Neural progenitor cell (in vitro differentiated cells): ENCODE measurements at regions not wholly inside any gene's neighbourhood (a gene's known extent, or its start where the extent isn't known, plus 50 kb on each side); places are given as distances from the start of the nearest gene placed in this dataset.
A peak's percentile ranks its signal among the peaks of the same experiment; 100 is the strongest.

Source experiments
- DNase-seq: peaks from one replicate; pipeline ENCODE4 v3.0.0-alpha.2; 2016; ENCODE audit warnings: low spot score
- H2AFZ ChIP-seq: fragments of 200-600 bp; sonication (generic); replicated peaks from 2 replicates; pipeline ENCODE4 v1.6.1; 2016; ENCODE audit warnings: antibody characterized with exemption
- H3F3A ChIP-seq: fragments of 200-600 bp; sonication (generic); 2 replicates; pipeline ENCODE4 v1.6.1; 2016; ENCODE audit warnings: antibody characterized with exemption, low read depth
- H3K27ac ChIP-seq: fragments of 200-600 bp; sonication (generic); 2 replicates; pipeline ENCODE4 v1.5.1; 2016; ENCODE audit warnings: mild to moderate bottlenecking
- H3K27me3 ChIP-seq: fragments of 200-600 bp; sonication (generic); 2 replicates; pipeline ENCODE4 v1.6.1; 2016; ENCODE audit warnings: mild to moderate bottlenecking, moderate library complexity
- H3K36me3 ChIP-seq: fragments of 200-600 bp; sonication (generic); 2 replicates; pipeline ENCODE4 v1.5.1; 2016
- H3K4me1 ChIP-seq: fragments of 200-600 bp; sonication (generic); 2 replicates; pipeline ENCODE4 v1.6.1; 2016; ENCODE audit warnings: mixed run types
- H3K4me2 ChIP-seq: fragments of 200-600 bp; sonication (generic); 2 replicates; pipeline ENCODE4 v1.6.1; 2016
- H3K4me3 ChIP-seq: fragments of 200-600 bp; sonication (generic); 2 replicates; pipeline ENCODE4 v1.5.1; 2016
- H3K79me2 ChIP-seq: fragments of 200-600 bp; sonication (generic); 2 replicates; pipeline ENCODE4 v1.6.1; 2016; ENCODE audit warnings: low read depth
- H3K9ac ChIP-seq: fragments of 200-600 bp; sonication (generic); 2 replicates; pipeline ENCODE4 v1.6.1; 2016
- H3K9me3 ChIP-seq: fragments of 200-600 bp; sonication (generic); 2 replicates; pipeline ENCODE4 v1.5.1; 2016; ENCODE audit warnings: low read depth
- H4K20me1 ChIP-seq: fragments of 200-600 bp; sonication (generic); 2 replicates; pipeline ENCODE4 v1.6.1; 2016; ENCODE audit warnings: low read depth
- H3K27ac Mint-ChIP-seq: 3 replicates; pipeline ENCODE4 v1.8.0; 2021; ENCODE audit warnings: mixed read lengths
- H3K27me3 Mint-ChIP-seq: 2 replicates; pipeline ENCODE4 v1.8.0; 2022; ENCODE audit warnings: low read depth, mild to moderate bottlenecking, inconsistent platforms, moderate library complexity, mixed read lengths; ENCODE audit not compliant: insufficient read depth
- H3K36me3 Mint-ChIP-seq: 3 replicates; pipeline ENCODE4 v1.8.0; 2021; ENCODE audit warnings: mixed read lengths
- H3K4me1 Mint-ChIP-seq: 3 replicates; pipeline ENCODE4 v1.8.0; 2021; ENCODE audit warnings: mixed read lengths
- H3K4me3 Mint-ChIP-seq: 3 replicates; pipeline ENCODE4 v1.8.0; 2021; ENCODE audit warnings: mild to moderate bottlenecking, moderate library complexity, mixed read lengths
- H3K9me3 Mint-ChIP-seq: 3 replicates; pipeline ENCODE4 v1.8.0; 2020; ENCODE audit warnings: mixed read lengths
- EZH2 ChIP-seq: fragments of 200-600 bp; sonication (generic); IDR thresholded peaks from 2 replicates; pipeline ENCODE4 v1.6.1; 2017; ENCODE audit warnings: antibody characterized with exemption, mild to moderate bottlenecking, moderate library complexity
- EZH2phosphoT487 ChIP-seq: fragments of 200-600 bp; sonication (generic); IDR thresholded peaks from 2 replicates; pipeline ENCODE4 v1.6.1; 2017; ENCODE audit warnings: antibody characterized with exemption
- TF ChIP-seq, protein P1 (sequence below): fragments of 200-600 bp; sonication (generic); IDR thresholded peaks from 2 replicates; pipeline ENCODE4 v1.5.1; 2017; ENCODE audit warnings: antibody characterized with exemption, mild to moderate bottlenecking

DNA sequence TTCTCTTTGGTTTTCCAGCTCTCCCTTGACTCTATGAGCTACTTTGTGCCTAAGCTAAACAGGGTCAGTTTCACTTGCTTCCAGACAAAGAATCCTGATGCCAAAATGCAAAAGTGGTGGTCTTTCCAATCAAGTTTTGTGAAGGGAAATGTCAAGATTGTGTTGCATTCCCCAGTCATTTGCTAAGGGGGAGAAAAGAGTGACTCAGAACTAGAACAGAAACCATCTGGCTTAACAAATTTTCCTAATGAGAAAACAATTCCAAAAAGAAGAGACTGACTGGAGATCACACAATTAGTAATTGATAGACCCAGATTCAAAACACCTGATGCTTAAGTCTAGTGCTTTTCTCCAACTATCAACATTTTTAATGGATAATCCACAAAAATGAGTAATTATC, 235.1 kb upstream of the DIO2 start:
- no peak overlapping the region for H3K9ac ChIP-seq
- Mint-ChIP-seq H3K27ac (no peak overlapping the region), H3K4me1 (no peaks in the 10 kb centered on the region), H3K36me3 (peaks cover 3% of the 10 kb centered on the region), H3K27me3 (no peaks in the 10 kb centered on the region), H3K4me3 (no peak overlapping the region), H3K9me3 (peaks cover 10% of the 10 kb centered on the region)
- no peaks in the 10 kb centered on the region for H4K20me1 ChIP-seq
- no peak overlapping the region for H3K27ac ChIP-seq
- H3K4me1 ChIP-seq: no peaks in the 10 kb centered on the region
- TF ChIP-seq EZH2 (no peak), EZH2phosphoT487 (no peak)
- TF ChIP-seq, protein P1, sequence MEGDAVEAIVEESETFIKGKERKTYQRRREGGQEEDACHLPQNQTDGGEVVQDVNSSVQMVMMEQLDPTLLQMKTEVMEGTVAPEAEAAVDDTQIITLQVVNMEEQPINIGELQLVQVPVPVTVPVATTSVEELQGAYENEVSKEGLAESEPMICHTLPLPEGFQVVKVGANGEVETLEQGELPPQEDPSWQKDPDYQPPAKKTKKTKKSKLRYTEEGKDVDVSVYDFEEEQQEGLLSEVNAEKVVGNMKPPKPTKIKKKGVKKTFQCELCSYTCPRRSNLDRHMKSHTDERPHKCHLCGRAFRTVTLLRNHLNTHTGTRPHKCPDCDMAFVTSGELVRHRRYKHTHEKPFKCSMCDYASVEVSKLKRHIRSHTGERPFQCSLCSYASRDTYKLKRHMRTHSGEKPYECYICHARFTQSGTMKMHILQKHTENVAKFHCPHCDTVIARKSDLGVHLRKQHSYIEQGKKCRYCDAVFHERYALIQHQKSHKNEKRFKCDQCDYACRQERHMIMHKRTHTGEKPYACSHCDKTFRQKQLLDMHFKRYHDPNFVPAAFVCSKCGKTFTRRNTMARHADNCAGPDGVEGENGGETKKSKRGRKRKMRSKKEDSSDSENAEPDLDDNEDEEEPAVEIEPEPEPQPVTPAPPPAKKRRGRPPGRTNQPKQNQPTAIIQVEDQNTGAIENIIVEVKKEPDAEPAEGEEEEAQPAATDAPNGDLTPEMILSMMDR: no peak
- H3K79me2 ChIP-seq: no peaks in the 10 kb centered on the region
- H2AFZ ChIP-seq: no peak overlapping the region
- H3K4me3 ChIP-seq: no peak overlapping the region
- no peaks in the 10 kb centered on the region for H3K27me3 ChIP-seq
- DNase-seq: no peak
- H3K9me3 ChIP-seq: no peaks in the 10 kb centered on the region
- H3F3A ChIP-seq: no peaks in the 10 kb centered on the region
- no peak overlapping the region for H3K4me2 ChIP-seq
- H3K36me3 ChIP-seq: no peaks in the 10 kb centered on the region

DNA sequence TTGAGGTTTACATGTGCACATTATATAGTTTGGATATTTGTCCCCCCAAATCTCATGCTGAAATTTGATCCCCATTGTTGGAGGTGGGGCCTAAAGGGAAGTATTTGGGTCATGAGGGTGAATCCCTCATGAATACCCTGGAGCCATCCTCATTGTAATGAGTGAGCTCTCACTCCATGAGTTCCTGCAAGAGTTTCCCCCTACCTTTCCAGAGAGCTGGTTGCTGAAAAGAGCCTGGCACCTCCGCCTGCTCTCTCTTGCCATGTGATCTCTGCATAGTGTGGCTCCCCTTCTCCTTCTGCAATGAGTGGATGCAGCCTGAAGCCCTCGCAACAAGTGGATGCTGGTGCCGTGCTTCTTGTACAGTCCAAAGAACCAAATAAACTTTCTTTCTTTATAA, 234.3 kb upstream of the DIO2 start:
- Histone ChIP-seq H3K4me3 (no peak overlapping the region), H3K27me3 (no peaks in the 10 kb centered on the region), H3K9me3 (no peaks in the 10 kb centered on the region), H3K4me2 (no peak overlapping the region), H3K9ac (no peak overlapping the region), H4K20me1 (no peaks in the 10 kb centered on the region), H3K4me1 (no peaks in the 10 kb centered on the region), H3K27ac (no peak overlapping the region), H3K79me2 (no peaks in the 10 kb centered on the region), H2AFZ (peak overlapping the region; percentile 28), H3K36me3 (no peaks in the 10 kb centered on the region), H3F3A (no peaks in the 10 kb centered on the region)
- no peak for DNase-seq
- Mint-ChIP-seq H3K27me3 (no peaks in the 10 kb centered on the region), H3K4me1 (no peaks in the 10 kb centered on the region), H3K9me3 (peaks cover 7% of the 10 kb centered on the region), H3K4me3 (no peak overlapping the region), H3K36me3 (no peaks in the 10 kb centered on the region), H3K27ac (no peak overlapping the region)
- TF ChIP-seq EZH2: no peak
- TF ChIP-seq EZH2phosphoT487: no peak
- TF ChIP-seq, protein P1: no peak

DNA sequence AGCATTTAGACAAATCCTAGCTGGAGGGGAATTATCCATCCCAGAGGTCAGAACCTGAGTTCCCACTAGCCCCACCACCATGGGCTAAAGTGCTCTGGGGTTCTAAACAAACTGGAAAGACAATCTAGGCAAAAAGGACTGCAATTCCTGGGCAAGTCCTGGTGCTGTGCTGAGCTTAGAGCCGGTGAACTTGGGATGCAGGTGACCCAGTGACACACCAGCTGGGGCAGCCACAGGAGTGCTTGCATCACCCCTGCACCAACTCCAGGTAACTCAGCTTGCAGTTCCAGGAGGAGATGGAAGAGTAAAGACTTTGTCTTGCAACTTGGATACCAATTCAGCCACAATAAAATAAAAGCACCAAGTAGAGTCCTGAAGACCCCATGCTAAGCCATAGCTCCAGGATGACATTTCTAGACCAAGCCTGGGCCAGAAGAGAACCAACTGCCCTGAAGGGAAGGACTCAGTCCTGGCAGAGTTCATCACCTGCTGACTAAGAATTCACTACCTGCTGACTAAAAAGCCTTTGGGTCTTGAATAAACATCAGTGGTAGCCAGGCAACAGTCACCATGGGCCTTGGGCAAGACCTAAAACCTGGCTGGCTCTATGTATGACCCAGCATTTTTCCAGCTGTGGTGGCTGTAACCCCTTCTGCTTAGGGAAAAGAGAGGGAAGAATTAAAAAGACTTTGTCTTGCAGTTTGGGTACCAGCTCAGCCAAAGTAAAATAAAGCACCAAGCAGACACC, 223.4 kb upstream of the DIO2 start:
- Histone ChIP-seq H3K27ac (no peak overlapping the region), H3K4me1 (no peaks in the 10 kb centered on the region), H2AFZ (no peak overlapping the region), H3F3A (no peaks in the 10 kb centered on the region), H3K36me3 (no peaks in the 10 kb centered on the region), H3K4me3 (no peak overlapping the region), H4K20me1 (no peaks in the 10 kb centered on the region), H3K79me2 (no peaks in the 10 kb centered on the region), H3K4me2 (no peak overlapping the region), H3K27me3 (no peaks in the 10 kb centered on the region), H3K9ac (no peak overlapping the region), H3K9me3 (no peaks in the 10 kb centered on the region)
- H3K36me3 Mint-ChIP-seq: no peaks in the 10 kb centered on the region
- peaks cover 4% of the 10 kb centered on the region for H3K27me3 Mint-ChIP-seq
- H3K4me1 Mint-ChIP-seq: peaks cover 13% of the 10 kb centered on the region
- no peak for DNase-seq
- no peak overlapping the region for H3K4me3 Mint-ChIP-seq
- TF ChIP-seq EZH2phosphoT487: no peak
- no peak for TF ChIP-seq EZH2
- TF ChIP-seq, protein P1: no peak
- H3K27ac Mint-ChIP-seq: no peak overlapping the region
- H3K9me3 Mint-ChIP-seq: no peaks in the 10 kb centered on the region
